Gastrocnemius medialis (tissue), 4 donors: ENCODE measurements at regions not wholly inside any gene's neighbourhood (a gene's known extent, or its start where the extent isn't known, plus 50 kb on each side); places are given as distances from the start of the nearest gene placed in this dataset.
"Not testable (repeated sequence)": the region's sequence is repeated elsewhere in the genome, so short reads cannot be mapped to it uniquely, and the experiment has no call there.

Experiments used
- ATAC-seq, 2 donors: fragments of 150-250 bp; one replicate each; pipeline ENCODE4 v1.9.1; 2016
- DNase-seq, 2 donors: peaks; one replicate each; pipeline ENCODE4 v3.0.0-alpha.2; 2019
- H3K27ac ChIP-seq, 4 donors: fragments of 200-600 bp; sonication (generic); 1 replicate in 1 of 4; 2 replicates in 3 of 4; pipeline ENCODE4 v1.5.1; 2016 to 2018; ENCODE audit warnings: mild to moderate bottlenecking in 2 of 4, moderate library complexity in 1 of 4
- H3K27me3 ChIP-seq, 3 donors: fragments of 200-600 bp; sonication (generic) in 2 of 3; 1 replicate in 1 of 3; 2 replicates in 2 of 3; pipeline versions ENCODE4 v1.5.1 to v1.6.0; 2016 to 2019; ENCODE audit warnings: mild to moderate bottlenecking in 1 of 3, moderate library complexity in 1 of 3
- H3K36me3 ChIP-seq, 2 donors: fragments of 200-600 bp; sonication (generic) in 1 of 2; one replicate each; pipeline ENCODE4 v1.5.1; 2017 to 2018
- H3K4me1 ChIP-seq, 2 donors: fragments of 200-600 bp; sonication (generic) in 1 of 2; one replicate each; pipeline ENCODE4 v1.5.1; 2016 to 2017; ENCODE audit warnings: mild to moderate bottlenecking in 2 of 2
- H3K4me3 ChIP-seq, 4 donors: fragments of 200-600 bp; sonication (generic) in 3 of 4; 1 replicate in 1 of 4; 2 replicates in 3 of 4; pipeline ENCODE4 v1.5.1; 2016 to 2019; ENCODE audit warnings: mild to moderate bottlenecking in 2 of 4
- H3K9me3 ChIP-seq, 3 donors: fragments of 200-600 bp; sonication (generic) in 2 of 3; 1 replicate in 1 of 3; 2 replicates in 2 of 3; pipeline ENCODE4 v1.5.1; 2016 to 2019
- POLR2A ChIP-seq, 2 donors: fragments of 450-650 bp; IDR thresholded peaks; one replicate each; pipeline ENCODE4 v1.6.1; 2017; ENCODE audit warnings: antibody characterized with exemption in 2 of 2, mild to moderate bottlenecking in 2 of 2, moderate library complexity in 2 of 2
- in situ Hi-C, 4 donors: fragments of 200-750 bp; cut with MboI; loops; one replicate each; pipeline versions ENCODE4 v1.15.0 to v1.8.0; 2017; ENCODE audit warnings: low sequenced_read_pairs in 4 of 4
- intact Hi-C: fragments of 100-400 bp; cut with DNase I; formaldehyde crosslinking; loops from one replicate; pipeline ENCODE4 v1.15.1; 2023; ENCODE audit warnings: low total_unique reads
- TF ChIP-seq, protein P1 (sequence below), 5 experiments: fragments of 450-650 bp in 3 of 5; fragments of 200-600 bp in 2 of 5; sonication (generic) in 2 of 5; IDR thresholded peaks in 4 of 5; conservative IDR thresholded peaks in 1 of 5; 1 replicate in 4 of 5; 2 replicates in 1 of 5; pipeline ENCODE4 v1.5.1; 2016 to 2019; ENCODE audit warnings: antibody characterized with exemption in 5 of 5, mild to moderate bottlenecking in 3 of 5, moderate library complexity in 3 of 5

DNA sequence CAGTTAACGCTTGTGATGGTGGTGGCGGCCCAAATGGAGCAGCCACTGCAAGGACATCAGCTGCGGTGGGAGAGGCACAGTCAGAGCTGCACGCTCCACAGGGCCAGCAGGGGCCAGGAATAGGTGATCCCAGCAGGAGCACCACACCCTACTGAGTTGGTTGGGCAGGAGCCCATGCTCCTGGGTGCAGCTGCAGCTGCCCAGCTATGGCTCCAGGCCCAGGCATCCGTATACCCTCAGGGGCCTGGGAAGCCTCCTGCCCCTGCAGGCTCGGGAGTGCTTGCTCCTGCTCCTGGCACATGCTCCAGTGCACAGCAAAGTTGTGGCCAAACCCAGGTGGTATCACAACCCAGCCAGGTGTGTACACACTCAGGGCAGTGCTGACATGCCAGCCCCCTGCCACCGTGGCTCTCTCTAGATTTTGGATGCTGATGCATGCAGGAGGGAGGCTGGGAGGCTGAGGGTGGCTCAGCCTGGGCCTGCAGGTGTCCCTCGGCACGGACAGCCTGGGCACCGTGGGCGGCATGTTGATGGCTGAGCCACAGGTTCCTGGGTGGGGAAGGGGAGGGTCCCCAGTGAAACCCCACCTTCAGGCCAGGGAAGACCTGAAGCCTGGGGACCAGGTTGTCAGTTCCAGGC lies 150.2 kb downstream of the CXXC4 start:
- no peak for TF ChIP-seq POLR2A (IDR thresholded peaks at IDR 0.05)
- TF ChIP-seq, protein P1, sequence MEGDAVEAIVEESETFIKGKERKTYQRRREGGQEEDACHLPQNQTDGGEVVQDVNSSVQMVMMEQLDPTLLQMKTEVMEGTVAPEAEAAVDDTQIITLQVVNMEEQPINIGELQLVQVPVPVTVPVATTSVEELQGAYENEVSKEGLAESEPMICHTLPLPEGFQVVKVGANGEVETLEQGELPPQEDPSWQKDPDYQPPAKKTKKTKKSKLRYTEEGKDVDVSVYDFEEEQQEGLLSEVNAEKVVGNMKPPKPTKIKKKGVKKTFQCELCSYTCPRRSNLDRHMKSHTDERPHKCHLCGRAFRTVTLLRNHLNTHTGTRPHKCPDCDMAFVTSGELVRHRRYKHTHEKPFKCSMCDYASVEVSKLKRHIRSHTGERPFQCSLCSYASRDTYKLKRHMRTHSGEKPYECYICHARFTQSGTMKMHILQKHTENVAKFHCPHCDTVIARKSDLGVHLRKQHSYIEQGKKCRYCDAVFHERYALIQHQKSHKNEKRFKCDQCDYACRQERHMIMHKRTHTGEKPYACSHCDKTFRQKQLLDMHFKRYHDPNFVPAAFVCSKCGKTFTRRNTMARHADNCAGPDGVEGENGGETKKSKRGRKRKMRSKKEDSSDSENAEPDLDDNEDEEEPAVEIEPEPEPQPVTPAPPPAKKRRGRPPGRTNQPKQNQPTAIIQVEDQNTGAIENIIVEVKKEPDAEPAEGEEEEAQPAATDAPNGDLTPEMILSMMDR (IDR thresholded peaks at IDR 0.05 in 4 of 5, conservative IDR thresholded peaks at IDR 0.05 in 1 of 5), result no peak
- DNase-seq, result no peak
- in situ Hi-C loops, result no loop called here
- no peak for ATAC-seq
- H3K27ac ChIP-seq, result no peak overlapping the region
- no peaks in the 10 kb centered on the region for H3K36me3 ChIP-seq
- no peaks in the 10 kb centered on the region for H3K27me3 ChIP-seq
- H3K9me3 ChIP-seq, result no peaks in the 10 kb centered on the region
- H3K4me1 ChIP-seq, result no peaks in the 10 kb centered on the region
- intact Hi-C loops, result no loop called here
- H3K4me3 ChIP-seq, result no peak overlapping the region

DNA sequence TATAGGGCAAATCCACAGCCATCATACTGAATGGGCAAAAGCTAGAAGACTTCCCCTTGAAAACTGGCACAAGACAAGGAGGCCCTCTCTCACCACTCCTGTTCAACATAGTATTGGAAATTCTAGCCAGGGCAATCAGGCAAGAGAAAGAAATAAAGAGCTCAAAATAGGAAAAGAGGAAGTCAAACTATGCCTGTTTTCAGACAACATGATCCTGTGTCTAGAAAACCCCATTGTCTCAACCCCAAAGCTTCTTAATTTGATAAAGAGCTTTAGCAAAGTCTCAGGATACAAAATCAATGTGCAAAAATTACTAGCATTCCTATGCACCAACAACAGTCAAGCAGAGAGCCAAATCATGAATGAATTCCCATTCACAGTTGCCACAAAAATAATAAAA lies 160.3 kb downstream of the CXXC4 start:
- in situ Hi-C loops (no loop called here), intact Hi-C loops (no loop called here)
- Histone ChIP-seq H3K27ac (no peak overlapping the region), H3K36me3 (no peaks in the 10 kb centered on the region), H3K4me3 (no peak overlapping the region), H3K9me3 (no peaks in the 10 kb centered on the region), H3K27me3 (no peaks in the 10 kb centered on the region), H3K4me1 (no peaks in the 10 kb centered on the region)
- ATAC-seq, result no peak
- DNase-seq, result no peak
- TF ChIP-seq, protein P1 (IDR thresholded peaks at IDR 0.05 in 4 of 5, conservative IDR thresholded peaks at IDR 0.05 in 1 of 5), result no peak
- TF ChIP-seq POLR2A (IDR thresholded peaks at IDR 0.05), result no peak

DNA sequence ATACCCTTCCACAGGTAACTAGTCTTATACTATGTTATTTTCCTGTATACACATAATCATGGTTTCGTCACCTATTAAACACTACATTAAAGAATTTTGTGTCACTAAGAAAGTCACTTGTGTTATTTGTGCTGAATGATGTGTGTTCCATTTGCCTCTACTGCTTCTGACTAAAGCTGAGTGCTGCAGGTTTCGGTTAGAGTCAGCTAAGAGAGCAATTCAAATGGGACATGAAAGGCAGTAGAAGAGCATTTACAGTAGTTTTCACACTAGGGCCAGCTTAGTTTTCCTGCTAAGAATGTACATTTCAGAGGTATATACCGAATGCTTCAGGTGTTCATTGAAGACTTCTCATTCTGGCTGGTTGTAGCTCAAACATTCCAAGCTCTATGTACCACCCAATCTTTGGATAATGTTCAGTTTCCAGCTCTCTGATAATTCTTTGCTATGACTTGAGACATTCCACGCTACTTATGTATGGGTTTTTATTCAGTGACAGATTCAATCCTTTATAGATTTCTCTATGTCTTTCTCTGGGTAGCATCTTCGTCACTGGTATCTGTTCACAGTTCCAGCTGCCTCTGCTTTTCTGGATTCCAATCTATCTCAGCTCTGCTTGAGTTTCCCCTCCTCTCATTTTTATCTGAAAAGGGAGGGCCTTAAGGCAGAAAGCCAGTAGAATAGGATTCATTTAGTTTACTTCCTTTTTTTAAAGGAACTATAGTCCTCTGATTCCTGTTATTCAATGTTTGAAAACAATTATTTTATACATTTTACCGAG lies 164.4 kb downstream of the CXXC4 start:
- Histone ChIP-seq H3K27me3 (no peaks in the 10 kb centered on the region), H3K4me3 (no peak overlapping the region), H3K27ac (no peak overlapping the region), H3K36me3 (no peaks in the 10 kb centered on the region), H3K9me3 (no peaks in the 10 kb centered on the region), H3K4me1 (no peaks in the 10 kb centered on the region)
- in situ Hi-C loops, result no loop called here
- no peak for ATAC-seq
- intact Hi-C loops, result no loop called here
- no peak for DNase-seq
- TF ChIP-seq, protein P1 (IDR thresholded peaks at IDR 0.05 in 4 of 5, conservative IDR thresholded peaks at IDR 0.05 in 1 of 5), result no peak
- no peak for TF ChIP-seq POLR2A (IDR thresholded peaks at IDR 0.05)

DNA sequence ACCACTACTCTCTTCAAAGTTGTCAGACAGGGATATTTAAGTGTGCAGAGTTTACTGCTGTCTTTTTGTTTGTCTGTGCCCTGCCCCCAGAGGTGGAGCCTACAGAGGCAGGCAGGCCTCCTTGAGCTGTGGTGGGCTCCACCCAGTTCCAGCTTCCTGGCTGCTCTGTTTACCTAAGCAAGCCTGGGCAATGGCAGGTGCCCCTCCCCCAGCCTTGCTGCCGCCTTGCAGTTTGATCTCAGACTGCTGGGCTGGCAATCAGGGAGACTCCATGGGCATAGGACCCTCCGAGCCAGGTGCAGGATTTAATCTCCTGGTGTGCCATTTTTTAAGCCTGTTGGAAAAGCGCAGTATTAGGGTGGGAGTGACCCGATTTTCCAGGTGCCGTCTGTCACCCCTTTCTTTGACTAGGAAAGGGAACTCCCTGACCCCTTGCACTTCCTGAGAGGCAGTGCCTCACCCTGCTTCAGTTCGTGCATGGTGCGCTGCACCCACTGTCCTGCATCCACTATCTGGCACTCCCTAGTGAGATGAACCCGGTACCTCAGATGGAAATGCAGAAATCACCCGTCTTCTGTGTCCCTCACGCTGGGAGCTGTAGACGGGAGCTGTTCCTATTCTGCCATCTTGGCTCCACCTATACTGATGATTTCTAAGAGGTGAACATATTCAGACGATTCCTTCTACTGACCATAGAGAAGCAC lies 167.6 kb downstream of the CXXC4 start:
- H3K4me1 ChIP-seq, in situ Hi-C loops, ATAC-seq, H3K27me3 ChIP-seq, H3K9me3 ChIP-seq, H3K36me3 ChIP-seq, intact Hi-C loops, DNase-seq, H3K4me3 ChIP-seq, H3K27ac ChIP-seq: not testable (repeated sequence)

DNA sequence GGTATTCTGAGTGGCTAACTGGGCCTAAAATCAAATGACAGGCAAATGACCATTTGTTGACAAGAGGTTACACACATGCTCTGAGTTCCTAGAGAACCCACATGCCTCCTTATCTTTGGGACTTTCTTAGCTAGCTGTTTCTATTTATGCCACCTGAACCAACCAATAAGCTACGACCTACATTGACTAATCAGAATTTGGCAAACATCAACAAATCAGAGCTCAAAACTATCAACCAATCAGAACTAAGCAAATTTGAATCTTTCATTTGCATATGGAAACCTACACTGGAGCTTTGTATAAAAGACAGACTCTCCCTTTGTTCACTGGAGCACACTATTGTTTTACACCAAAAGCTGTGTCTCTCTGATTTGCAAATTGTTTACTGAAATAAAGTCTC lies 192.0 kb downstream of the CXXC4 start:
- DNase-seq (no peak), ATAC-seq (no peak)
- intact Hi-C loops (no loop called here), in situ Hi-C loops (no loop called here)
- no peaks in the 10 kb centered on the region for H3K4me1 ChIP-seq
- TF ChIP-seq, protein P1 (IDR thresholded peaks at IDR 0.05 in 4 of 5, conservative IDR thresholded peaks at IDR 0.05 in 1 of 5), result no peak
- TF ChIP-seq POLR2A (IDR thresholded peaks at IDR 0.05), result no peak
- H3K4me3 ChIP-seq, result no peak overlapping the region
- H3K27me3 ChIP-seq, result no peaks in the 10 kb centered on the region
- no peaks in the 10 kb centered on the region for H3K36me3 ChIP-seq
- no peak overlapping the region for H3K27ac ChIP-seq
- no peaks in the 10 kb centered on the region for H3K9me3 ChIP-seq
